HG03135 (cell line): ENCODE measurements at regions not wholly inside any gene's neighbourhood (a gene's known extent, or its start where the extent isn't known, plus 50 kb on each side); places are given as distances from the start of the nearest gene placed in this dataset.

Experiments used
- ATAC-seq: cut with Tn5 transposase; IDR thresholded peaks from one replicate; pipeline ENCODE4 v1.9.1; 2021; ENCODE audit warnings: mild to moderate bottlenecking, moderate library complexity; ENCODE audit not compliant: unreplicated experiment

DNA sequence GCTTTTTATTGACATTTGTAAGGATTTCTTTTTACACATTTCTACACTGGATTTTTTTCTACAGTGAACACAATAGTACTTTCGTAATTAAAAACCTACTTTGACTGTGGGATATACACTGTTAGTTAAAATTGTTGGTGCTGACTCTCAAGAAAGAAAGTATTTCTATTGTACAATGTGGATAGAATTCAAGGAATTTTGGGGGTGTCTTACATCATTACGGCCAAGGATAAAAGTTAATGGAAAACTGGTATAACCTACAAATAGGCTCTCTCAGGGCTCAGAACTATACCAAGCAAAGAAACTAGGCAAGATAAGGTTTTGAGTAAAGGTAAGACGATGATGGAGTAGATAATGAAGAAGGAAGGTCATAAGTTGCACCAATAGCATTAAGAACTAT lies 198.4 kb upstream of the PARD3B start:
- ATAC-seq, result no peak

DNA sequence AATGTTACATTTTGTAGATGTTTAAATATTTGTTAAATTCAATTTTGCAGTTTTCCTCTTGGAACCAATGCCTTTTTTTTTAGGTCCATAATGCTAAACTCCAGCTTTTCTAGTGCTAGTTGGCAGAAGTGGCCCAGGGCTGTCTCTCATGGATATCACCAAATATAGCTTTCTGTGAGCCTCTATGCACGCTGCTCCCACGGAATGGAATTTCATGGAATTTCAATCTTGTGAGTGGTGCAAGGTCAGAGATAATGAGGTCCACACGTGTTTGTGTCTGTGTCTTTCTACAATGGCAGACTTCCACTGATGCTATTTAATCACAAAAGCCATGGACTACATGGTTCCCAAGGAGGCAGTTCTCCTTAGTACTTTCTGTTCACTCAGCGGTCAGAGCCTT lies 191.5 kb upstream of the PARD3B start:
- ATAC-seq, result no peak

DNA sequence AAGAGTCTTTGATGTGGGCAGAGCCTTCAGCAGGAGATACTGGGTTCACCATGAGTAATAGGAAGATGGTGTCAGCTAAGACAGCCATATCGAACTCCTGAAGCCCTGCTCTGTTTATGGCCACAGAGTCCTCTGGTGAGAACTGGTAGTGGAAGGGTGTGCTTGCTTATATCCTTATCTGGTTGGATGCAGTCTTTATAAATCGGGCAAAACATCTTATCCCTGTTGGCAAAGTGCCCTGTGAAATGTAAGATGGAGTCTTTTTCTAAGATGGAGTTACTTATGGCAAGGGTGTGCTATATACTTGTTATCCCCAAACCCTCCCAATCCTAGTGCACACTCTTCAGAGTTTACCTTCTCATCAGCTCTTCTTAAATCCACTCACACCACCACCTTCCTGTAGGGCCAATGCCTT lies 190.8 kb upstream of the PARD3B start:
- ATAC-seq, result no peak

DNA sequence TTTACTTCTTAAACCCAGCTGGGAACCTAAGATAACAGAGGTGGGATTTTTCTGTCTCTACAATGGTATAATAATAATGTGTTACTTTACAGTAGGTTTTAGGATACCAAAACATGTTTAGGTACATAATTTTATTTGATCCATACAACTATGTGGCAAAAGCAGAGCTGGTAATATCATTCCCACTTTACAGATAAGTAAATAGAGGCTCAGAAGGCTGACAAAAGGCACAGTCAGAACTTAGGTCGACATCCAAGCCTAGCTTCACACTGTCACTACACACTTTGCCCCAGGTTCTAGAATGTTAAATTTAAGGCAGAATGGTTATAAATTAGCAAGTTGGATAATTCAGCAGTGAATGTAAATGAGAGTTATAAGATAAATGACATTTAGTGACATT lies 189.6 kb upstream of the PARD3B start:
- ATAC-seq, result no peak

DNA sequence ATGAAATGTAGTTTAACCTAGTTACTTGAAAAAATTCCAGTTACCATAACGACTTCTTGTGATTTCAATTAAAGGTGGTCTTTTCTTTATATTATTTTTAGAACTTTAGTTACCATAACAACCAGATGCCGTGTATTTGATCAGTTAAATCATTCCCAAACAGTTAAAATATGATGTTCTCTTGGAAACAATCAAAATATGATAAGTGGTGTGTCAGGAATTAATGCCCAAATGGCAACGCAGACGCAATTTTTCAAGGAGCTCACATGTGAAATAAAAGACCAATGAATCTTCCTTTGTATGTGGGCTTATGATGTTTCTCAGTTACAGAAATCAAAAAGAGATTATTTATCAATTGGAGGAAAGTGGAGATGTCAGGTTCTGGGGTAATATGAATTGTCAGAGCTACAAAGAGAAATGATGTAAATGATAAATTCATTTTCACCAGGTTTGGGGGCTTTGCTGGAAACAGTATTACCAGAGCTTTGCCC lies 189.1 kb upstream of the PARD3B start:
- no peak for ATAC-seq

DNA sequence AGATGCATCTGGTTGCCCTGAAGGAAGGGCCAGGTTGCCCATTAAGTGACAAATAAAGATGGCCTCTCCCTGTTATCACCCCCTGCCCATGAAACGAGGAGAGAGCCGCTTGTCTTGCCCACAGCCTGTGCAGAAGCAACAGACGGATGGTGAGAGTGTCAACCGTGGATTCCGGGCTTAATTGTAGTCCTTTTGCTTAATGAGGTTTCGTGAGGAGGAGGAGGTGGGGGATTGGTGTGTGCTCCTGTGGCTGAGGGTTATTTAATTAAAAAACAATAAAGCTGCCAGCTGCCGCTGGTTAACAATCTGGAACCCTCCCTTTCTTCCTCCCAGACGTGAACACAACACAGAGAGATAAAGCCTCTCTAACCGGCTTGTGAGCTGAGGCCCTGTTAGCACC lies 188.0 kb upstream of the PARD3B start:
- no peak for ATAC-seq

DNA sequence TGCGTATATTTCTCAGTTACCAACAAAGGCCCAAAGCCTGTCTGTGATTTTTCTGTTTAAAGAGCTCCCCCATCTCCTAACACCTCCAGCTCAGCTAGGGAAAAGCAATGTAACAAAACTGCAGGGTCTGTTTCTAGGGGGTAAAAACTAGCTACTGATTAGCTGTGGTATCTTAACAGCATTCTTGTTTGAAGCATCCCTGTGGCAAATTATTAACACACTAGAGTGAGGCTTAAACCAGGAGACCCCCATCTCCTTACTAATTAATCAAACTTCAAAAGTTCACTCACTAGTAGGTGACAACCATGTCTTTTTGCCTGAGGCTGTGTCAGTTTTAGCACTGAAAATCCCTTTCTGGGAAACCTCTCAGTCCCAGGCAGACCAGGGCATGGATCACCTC lies 186.2 kb upstream of the PARD3B start:
- ATAC-seq, result no peak

DNA sequence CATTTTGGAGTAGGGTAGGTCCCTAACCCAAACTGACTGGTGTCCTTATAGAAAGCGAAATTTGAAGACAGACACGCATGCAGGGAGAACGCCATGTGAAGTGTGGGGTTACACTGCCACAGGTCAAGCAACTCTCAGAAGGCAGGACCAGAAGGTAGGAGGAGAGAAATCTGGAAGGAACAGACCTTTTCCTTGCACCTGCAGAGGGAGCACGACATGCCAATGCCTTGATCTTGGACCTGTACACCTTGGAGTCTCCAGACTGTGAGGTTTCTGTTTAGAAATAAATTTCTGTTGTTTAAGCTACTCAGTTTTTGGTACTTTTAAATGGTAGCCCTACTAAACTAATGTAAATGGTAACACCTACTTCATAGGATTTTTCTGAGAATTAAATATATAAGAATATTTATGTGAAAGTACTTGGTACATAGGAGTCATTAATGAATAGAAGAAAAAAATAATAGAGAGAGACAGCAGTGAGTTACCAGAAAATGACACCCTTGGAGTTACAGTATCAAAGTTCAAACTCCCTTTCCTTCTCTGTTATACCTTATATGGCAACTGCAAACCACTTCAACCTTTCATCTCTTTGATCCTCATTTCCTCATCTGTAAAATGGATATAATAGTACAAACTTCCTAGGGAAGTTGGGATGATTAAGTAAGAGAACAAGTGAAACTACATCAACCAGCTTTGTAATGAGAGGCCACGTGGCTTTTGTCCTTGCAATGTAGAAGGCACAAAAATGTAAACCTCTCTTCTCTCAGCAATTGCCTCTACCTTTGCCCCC lies 184.9 kb upstream of the PARD3B start:
- no peak for ATAC-seq

DNA sequence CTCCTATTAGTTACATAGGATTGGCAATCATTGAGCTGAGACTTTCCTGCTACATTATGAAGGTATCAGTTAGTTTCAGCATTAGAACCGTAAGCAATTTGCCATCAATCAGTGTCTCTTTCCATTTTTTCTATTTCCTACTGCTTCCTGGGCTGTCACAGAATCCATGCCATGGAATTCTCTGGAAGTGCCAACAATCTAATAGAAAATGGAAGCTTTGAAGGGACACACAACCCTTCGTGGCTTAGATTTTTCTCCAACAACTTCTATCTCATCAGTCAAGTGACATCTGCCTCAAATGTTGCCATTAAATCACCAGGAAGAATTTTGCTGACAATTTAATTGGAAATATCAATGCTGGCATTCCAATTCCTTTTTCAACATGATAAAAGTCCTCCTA lies 183.5 kb upstream of the PARD3B start:
- ATAC-seq, result no peak

DNA sequence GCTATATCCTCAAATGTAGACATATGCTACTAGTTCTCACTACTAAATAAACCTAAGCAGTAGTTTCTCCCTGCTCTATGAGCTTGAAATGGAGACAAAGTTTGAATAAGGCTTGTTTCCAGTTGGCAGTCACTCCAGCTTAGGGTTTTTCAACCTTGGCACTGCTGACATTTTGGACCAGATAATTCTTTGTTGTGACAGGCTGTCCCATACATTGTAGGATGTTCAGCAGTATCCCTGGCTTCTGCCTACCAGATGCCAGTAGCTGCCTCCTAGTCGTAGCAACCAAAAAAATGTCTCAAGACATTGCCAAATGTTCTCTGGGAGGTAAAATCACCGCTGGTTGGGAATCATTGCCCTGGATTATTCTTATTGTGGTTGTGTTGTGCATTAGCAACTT lies 182.7 kb upstream of the PARD3B start:
- ATAC-seq, result no peak

DNA sequence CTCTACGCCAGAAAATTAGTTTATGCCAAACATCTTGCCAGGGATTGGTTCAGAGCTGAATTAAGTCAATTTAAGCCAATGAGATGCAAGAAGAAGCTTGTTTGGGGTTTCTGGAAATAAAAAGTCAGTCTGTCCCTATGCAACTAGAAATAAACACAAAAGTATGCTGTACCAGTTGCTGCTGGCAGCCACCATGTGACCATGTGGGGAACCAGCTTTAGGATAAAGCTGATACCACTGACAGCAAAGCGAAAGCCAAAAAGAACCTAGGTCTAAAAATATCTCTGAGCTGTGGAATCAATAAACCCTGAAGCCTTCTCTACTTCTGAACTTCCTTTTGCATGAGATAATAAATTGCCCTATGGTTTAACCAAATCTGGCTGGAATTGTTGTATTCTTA lies 181.8 kb upstream of the PARD3B start:
- no peak for ATAC-seq

DNA sequence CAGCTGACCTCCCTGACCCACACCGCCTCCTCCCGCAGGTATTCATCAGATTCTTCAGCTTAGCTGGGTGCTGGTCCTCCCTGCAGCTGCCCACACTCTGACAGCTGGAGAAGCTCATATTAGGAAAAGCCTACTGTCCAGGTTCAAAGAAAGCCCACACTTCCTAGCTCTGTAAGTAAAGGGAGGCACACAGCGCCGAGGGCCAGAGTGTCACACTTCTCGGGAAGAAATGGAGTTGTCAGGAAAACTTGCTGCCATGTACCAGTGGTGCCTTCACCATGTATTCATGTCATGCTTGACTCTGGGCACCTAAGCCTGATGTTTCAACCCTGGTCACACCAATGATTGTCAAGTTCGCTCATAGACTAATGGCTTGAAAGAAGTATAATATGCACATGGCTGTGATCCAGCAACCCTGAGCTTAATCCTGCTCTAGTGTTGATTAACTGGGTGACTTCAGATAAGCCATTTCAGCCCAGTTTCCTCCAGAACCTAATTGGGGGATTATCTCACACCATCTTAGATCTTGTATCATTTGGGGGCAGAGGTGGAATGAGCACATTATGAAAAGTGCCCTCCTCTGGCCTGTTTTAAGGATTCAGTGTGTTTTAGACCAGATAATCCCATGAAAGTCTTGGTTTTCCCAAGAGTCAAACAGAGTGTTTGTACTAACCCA lies 180.3 kb upstream of the PARD3B start:
- ATAC-seq, result no peak

DNA sequence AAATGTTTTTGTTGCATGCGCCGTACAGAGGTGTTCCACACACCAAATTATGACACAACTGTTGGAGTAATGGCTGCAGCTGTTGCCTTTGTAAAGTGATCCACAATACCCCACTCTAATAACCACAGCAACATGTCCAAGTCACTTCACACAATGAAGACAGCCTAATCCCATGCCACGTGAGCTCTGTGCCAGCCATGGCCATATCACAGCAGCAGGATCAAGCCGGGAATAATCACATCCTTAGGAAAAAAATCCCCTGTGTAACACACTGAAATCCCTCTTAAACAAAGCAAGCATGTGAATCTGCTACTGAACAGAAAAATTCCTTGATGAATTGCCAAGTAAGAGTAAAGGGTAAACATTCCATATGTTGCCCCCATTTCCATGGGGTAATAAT lies 179.5 kb upstream of the PARD3B start:
- ATAC-seq, result no peak

DNA sequence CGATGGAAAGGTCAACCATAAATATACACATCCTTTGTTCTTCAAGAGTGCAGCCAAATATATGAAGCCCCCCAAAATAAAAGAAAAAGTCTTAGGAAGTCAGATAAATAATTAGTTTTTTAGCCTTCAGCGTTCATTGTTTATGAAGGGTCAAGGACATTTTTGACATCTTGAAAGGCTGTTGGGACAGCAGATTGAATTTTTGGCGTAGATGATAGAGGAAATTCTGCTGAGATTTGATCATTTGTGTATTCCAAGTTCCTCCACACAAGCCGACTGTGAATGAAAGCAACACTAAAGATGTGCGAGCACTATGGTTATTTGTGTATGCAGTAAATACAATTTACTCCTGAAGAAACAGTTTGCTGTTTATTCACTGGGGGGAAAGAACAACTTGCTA lies 177.8 kb upstream of the PARD3B start:
- no peak for ATAC-seq

DNA sequence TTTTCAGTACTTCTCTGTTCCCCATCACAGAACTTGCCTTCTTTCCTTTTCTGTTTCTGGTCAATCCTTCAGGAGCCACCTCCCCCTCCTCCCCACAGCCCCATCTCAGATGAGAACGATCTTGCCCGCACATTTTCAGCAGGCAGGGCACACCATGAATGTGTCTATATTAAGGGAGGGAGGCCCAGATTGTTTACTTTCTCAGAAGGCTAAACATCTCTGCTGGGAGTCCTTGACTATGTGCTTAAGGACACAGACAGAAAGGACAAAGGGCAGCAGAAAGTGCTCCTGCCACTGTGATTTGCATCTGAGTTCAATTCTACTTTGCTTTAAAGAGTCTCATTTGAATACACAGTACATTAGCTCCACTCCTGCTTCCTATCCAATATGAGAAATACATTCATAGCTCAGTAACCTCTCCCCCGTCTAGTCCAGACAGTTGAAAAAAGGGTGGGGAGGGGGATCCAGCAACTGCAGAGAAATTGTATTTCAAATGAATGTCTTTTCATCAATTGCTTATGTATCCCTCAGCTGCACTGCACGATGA lies 175.0 kb upstream of the PARD3B start:
- no peak for ATAC-seq

DNA sequence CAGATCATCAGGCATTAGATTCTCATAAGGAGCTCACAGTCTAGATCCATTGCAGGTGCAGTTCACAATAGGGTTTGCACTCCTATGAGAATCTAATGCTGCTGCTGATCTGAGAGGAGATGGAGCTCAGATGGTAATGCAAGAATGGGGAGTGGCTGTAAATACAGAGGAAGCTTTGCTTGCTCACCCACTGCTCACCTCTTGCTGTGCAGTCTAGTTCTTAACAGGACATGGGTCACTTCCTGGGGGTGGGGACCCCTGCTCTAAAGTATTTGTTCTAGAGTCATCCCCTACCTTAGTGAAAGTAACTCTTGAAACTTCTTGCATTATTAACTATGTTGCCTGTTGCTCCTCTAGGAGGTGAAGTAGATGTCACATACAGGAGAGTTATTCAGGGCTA lies 171.3 kb upstream of the PARD3B start:
- ATAC-seq, result no peak

DNA sequence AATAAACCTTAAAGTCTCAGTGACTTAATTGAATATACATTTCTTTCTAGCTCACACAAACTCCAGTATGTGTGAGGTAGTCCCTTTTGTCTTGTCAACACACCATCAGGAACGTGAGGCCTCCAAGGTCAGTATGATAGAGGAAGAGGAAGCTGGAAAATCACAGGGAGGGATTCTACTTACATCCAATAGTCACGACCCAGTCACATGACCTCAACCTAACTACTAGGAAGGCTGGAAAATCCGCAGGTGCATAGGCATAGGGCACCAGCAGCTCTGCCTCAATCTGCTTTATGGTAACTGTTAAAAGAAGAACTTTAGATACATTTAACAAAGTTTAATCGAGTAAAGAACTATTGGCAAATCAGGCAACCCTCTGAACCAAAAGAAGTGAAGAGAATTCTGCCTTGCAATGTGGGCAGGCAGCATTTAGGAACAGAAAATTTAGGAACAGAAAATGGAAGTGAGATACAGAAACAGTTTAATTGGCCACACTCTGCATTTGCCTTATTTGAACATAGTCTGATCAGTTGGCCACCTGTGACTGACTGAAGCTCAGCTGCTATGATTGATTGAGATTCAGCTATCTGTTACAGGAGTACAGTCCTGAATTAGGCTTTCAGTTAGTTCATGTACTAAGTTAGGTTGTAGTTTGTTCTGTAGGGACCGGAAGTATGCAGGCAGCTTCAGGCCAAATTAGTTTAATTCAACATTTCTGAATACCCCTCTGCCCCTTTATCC lies 165.0 kb upstream of the PARD3B start:
- ATAC-seq, result no peak

DNA sequence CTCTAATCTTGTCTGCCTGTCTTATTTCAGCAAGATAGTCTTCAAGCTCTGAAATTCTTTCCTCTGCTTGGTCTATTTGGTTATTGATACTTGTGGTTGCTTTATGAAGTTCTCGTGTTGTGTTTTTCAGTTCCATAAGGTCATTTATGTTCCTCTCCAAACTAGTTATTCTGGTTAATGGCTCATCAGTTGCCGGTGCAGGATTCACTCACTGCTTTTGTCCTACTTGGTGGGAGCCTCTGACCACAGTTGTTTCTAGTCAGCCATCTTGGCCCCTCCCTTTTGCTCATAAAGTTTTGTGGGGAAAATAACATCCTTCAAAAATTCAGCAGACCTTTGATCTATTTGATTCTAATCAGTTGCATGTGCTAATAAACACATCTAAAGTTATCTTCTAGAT lies 158.6 kb upstream of the PARD3B start:
- no peak for ATAC-seq

DNA sequence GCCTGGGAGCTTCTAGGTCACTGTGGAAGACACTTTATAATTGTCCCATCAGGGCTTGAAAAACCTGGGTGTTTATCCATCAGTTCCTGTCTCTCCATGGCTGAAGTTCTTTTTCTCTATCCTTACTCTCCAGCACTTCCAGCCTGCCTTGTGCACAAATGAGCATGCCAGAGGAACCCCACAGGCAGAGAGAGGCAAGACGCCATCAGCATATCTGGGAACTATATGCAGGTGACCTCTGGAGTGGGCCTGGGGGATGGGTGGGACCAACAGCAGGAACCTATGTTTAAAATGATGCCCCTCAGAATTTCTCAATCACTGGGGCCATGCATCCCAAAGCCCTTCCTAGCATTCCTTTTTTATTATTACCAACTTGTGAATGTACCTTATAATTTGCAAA lies 156.2 kb upstream of the PARD3B start:
- no peak for ATAC-seq

DNA sequence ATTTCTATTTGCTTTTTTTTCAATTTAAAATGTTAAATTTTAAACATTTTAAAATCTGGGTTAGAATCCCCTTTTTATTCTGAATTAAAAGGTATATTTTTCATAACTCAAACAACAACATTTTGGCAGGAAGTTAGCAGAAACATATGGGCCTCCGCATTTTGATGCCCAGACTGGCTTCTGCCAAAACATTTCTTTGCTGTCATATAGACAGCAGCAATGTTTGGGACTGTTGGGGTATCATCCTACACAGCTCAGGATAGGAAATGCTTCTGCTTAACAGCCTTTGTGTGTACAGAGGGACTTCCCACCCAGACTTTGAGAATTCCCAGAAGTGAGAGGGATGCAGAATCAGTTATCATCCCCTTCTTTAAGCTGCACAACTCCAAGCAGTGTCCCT lies 155.4 kb upstream of the PARD3B start:
- ATAC-seq, result no peak

DNA sequence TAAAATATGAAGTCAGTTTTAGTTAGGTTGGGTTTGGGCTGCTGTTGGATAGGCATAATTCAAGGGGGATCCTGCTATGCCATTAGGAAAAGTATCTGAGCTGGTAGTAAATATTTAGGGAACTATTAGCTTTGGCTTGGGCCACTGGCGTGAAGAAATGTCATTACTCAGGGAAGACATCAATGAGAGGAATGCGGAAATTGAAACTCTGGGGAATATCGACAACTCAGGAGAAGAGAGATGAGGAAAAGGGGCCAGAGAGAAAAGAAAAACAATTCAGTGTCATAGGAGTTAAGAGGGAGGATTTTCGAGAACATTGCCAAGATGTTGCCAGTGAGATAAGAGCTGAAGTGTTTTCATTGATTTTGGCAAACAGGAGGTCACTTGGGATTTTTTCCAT lies 149.7 kb upstream of the PARD3B start:
- ATAC-seq, result no peak

DNA sequence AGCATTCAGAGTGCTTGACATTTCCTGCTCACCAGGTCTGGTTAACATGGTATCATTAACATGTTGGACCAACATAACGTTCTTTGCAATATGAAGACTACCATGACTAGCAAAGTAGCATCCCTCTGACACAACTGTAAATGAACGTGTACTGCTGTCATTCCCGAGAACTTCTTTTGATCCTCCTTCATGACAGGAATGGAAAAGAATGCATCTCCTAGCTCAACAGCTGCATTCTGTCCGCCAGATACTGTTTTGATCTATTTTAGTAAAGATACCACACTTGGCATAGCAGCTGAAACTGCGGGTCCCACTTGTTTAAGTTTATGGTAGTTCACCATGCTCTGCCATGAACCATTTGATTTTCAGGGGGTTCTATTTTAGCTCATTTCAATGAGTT lies 144.2 kb upstream of the PARD3B start:
- ATAC-seq, result no peak
